Islet of Langerhans (tissue), 1 donor: ENCODE measurements at regions not wholly inside any gene's neighbourhood (a gene's known extent, or its start where the extent isn't known, plus 50 kb on each side); places are given as distances from the start of the nearest gene placed in this dataset.

Source experiments
- FAIRE-seq: peaks from one replicate; lab custom pipeline; 2011; peaks lifted over from hg19 to GRCh38; lab: Jason Lieb, UNC

GRCh38 chr22:49567899-49568750 is 259.5 kb downstream of the BRD1 start:
- no peak for FAIRE-seq

DNA sequence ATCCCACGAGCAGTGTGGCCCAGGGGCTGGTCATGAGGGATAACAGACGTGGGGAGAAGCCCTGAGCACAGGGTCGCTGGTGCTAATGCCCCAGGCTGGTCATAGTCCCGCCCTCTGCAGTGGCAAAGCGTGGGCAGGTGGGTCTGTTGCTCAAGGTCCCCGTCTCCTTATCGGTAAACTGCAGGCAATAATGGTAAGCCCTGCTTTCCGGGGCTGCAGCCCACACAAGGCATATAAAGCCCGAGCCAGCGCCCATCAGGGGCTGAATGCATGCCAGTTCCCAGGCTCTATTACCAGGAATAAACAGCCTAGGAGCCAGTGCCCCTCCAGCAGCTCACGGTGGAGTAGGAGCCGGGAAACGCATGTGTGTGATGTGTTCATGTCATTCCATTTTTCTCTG is 261.0 kb downstream of the BRD1 start:
- no peak for FAIRE-seq

DNA sequence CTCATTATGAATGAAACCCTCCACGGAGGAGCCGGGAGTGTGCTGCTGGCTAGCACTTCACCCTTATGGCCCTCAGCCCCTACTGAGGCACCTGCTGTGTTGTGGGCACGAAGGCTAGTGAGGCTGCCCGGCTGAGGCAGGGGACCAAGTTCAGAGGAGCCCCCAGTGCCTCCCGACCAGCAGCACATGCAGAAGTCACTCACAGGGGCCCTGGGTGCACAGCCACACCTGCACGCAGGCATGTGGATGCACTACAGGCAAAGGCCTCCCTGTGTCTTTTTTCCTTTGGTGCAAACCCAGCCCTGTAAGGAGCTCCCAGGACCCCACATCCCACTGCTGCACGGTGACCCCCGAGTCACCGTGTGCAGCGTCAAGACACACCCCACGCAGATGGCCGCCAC is 261.5 kb downstream of the BRD1 start:
- FAIRE-seq = no peak

- FAIRE-seq = no peak
These were observed 262.2 kb downstream of the BRD1 start for GRCh38 chr22:49565516-49565855.

DNA sequence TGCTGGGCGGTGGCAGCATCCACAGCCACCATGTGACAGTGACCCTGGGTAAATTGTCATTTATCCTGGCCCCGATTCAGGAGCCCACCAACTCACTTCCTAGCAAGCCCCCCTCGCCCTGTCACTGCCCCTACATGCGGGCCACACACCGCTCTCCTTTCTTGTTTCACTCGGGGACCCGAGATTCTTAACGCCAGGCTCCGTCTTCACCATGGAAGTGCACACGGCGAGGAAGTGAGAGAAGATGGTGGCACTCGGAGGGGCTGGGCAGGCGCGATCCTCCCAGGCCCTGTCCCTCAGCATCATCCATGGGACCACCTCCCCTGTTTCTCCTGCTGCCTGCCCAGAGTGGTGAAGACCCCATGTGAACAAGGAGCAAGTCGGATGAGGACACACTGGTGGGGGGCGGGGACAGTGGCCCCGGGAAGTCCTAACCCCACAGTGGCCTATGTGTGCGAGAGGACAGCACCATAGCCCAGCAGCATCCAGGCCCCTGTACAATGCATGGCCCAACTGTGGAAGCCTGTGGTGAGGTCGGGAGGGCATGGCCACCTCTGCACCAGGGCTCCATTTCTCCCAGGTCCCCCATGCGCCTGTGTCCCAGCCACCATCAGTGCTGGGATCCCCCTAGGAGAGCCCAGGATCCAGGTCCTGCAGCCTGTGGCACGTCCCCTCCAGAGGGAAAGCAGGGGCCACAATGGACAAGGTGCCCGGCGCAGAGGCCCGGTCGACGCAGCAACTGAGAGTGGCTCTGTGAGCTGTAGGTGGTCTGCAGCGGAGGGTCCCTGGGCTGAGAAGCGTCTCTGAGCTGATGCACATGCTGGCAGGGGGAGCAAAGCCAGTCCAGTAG is 262.8 kb downstream of the BRD1 start:
- no peak for FAIRE-seq

- no peak for FAIRE-seq
These were observed 263.6 kb downstream of the BRD1 start for GRCh38 chr22:49564054-49564453.

DNA sequence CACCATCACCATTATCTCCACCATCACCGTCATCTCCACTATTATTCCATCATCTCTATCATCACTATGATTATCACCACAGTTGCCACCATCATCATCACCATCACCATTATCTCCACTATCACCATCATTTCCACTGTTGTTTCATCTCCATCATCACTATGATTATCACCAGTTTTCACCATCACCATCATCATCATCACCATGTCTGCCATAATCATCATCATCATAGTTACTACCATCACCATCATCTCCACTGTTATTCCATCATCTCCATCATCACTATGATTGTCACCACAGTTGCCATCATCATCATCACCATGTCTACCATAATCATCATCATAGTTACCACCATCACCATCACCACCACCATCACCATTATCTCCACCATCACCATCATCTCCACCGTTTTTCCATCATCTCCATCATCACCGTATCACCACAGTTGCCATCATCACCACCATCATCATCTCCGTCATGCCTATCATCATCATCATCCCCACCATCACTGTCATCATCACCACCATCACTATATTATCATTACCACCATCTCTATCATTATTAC is 264.9 kb downstream of the BRD1 start:
- no peak for FAIRE-seq

DNA sequence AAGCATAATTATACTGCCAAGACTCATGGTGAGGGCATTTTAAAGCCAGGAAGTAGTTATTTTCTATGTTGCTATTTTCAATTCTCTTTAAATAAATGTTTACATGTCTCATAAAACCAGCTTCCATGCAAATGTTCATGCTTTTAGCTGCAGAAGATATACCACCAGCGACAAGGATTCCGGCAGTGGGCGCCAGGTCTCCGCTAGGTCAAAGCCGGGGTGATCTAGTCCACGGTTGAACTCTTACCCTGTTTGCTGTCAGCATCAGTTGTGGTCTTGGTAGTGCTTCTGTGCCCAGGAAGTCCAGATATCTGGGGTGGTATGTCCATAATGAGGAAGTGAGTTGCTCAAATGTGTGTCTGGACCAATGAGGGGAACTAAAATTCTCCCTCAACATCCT is 265.7 kb downstream of the BRD1 start:
- FAIRE-seq = no peak

GRCh38 chr22:49561338-49561737 is 266.3 kb downstream of the BRD1 start:
- no peak for FAIRE-seq

- FAIRE-seq = no peak
These were observed 272.1 kb downstream of the BRD1 start for GRCh38 chr22:49555526-49555925.

DNA sequence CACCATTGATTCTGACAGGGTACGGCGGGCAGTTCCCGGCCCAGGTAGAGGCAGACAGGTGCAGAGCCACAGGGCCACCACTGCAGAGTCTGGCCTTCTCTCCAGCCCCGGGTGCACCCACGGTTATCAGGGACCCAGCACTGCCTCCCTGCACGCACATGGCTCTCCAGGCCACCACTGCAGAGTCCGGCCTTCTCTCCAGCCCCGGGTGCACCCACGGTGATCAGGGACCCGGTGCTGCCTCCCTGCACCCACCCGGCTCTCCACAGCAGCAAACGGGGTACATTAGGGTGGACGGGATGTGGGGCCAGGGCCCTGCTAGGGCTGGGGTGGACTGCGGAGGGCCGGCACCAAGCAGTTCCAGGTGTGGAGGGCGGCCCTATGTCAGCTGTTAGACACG is 272.9 kb downstream of the BRD1 start:
- FAIRE-seq = no peak

DNA sequence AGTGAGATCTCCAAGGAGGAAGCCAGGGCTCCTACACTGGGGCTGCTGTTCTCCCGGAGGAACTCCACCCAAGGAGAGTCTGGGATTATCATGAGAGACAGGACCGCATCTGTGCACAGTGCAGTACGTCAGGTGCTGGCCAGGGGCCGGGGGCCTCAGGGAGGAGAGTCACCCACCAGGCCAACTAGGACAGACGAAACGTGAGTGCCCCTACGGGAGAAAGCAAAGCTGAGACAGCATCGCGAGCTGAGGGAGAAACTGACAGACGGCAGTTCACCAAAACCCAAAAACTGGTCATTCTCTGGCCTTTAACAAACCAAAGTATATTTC is 273.4 kb downstream of the BRD1 start:
- FAIRE-seq = no peak

GRCh38 chr22:49553518-49554295 is 274.0 kb downstream of the BRD1 start:
- no peak for FAIRE-seq

DNA sequence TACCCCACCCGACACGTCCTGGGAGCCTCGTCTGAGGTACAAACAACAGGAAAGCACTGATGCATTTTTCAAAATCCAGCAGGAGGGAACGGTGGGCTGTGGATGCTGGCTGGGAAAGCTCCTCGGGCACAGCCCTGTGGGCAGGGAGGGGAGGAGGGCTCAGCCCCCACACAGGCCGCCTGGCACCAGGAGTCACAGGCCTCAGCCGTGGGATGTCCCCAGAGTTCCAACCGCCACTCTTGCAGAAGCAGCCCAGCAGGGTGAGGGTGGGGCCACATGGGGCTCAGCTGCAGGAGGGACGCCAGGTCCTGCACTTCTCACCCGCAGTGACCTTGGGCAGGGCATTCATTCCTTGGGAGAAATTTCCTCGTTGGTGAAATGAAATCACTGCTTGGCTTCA is 274.6 kb downstream of the BRD1 start:
- FAIRE-seq = no peak

- FAIRE-seq = no peak
These were observed 275.6 kb downstream of the BRD1 start for GRCh38 chr22:49551897-49552614.

DNA sequence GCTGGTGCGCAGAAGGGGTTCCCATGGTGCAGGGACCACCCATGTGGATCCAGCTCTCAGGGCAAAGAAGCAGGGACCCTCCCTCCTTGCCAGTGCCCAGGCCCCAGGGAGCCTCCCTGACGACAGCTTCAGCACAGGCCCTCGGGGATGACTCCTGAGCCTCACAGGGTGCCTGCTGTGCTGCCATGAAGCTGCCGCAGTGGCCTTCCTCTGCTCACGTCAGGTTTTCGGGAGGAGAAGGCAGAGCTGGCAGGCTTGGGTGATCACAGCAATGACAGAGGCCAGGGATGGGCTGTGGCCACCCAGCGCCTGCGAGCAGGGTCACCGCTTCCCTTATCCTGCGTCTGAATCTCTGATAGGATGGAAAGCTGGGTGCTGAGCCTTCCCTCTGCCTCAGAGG is 276.2 kb downstream of the BRD1 start:
- no peak for FAIRE-seq

GRCh38 chr22:49550766-49551362 is 276.8 kb downstream of the BRD1 start:
- FAIRE-seq = no peak

GRCh38 chr22:49550141-49550430 is 277.6 kb downstream of the BRD1 start:
- FAIRE-seq = no peak

DNA sequence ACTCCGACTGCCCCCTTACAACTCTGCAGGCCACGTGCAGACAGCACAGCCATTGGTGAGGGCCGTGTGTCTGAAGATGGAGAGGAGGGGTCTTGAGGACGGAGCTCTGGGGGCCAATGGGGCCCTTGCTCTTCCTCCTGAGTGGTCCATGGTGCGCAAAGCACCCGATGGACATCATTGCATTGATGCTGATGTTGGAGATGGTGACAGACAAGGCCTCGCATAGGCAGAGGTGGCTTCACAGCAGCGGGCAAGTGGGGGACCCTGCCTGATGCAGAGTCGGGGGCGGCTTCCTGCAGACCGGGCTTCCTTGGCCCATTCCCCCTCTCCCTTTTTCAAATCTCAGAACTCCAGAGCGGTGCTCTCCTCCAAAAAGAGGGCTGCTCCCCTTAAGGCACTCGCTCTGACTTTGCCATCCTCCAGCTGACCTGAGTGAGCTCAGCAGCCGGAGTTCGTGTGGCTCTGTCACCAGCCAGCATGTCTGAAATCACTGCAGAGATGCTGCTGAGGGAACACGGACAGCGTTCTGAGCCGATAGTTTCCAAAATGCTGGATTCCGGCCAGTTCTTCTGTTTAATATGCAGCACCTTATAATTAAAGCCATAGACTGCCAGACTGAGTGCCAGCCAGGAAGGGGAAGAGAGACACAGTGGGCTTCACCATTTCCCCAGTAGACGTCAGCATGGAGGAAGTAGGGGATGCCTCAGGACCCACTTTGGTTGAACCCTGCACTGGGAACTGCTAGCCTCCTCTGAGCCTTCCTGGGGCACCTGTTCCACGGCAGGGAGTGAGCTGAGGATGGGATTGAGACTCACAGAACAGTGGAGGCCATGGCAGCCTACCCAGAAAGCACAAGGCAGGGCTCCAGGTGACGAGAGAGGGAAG is 278.2 kb downstream of the BRD1 start:
- FAIRE-seq = no peak

- no peak for FAIRE-seq
These were observed 279.1 kb downstream of the BRD1 start for GRCh38 chr22:49548356-49549202.
